ENCODE measurements at regions not wholly inside any gene's neighbourhood (a gene's known extent, or its start where the extent isn't known, plus 50 kb on each side); places are given as distances from the start of the nearest gene placed in this dataset.

DNA sequence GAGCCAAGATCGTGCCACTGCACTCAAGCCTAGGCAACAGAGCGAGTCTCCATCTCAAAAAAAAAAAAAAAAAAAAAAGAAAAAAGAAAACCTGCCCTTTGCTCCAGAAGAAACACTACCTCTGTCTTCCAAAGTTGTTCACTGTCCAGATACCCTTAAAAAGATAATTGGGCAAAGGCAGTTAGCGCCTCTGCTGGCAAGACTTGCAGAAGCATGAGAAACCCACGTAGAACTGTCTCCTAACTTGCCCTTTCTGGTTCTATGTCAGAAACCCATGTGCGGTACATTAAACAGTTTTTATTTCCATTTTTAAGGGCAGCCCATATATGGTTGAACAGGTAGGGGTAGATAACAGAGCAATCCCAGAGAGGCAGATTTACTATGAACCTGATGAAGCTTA is 1026.4 kb downstream of the ROBO2 start:
- TF ChIP-seq POLR2A (IDR thresholded peaks at IDR 0.05): no peak
- TF ChIP-seq, protein P1, sequence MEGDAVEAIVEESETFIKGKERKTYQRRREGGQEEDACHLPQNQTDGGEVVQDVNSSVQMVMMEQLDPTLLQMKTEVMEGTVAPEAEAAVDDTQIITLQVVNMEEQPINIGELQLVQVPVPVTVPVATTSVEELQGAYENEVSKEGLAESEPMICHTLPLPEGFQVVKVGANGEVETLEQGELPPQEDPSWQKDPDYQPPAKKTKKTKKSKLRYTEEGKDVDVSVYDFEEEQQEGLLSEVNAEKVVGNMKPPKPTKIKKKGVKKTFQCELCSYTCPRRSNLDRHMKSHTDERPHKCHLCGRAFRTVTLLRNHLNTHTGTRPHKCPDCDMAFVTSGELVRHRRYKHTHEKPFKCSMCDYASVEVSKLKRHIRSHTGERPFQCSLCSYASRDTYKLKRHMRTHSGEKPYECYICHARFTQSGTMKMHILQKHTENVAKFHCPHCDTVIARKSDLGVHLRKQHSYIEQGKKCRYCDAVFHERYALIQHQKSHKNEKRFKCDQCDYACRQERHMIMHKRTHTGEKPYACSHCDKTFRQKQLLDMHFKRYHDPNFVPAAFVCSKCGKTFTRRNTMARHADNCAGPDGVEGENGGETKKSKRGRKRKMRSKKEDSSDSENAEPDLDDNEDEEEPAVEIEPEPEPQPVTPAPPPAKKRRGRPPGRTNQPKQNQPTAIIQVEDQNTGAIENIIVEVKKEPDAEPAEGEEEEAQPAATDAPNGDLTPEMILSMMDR (IDR thresholded peaks at IDR 0.05): no peak
